Endothelial cell (in vitro differentiated cells): ENCODE measurements at regions not wholly inside any gene's neighbourhood (a gene's known extent, or its start where the extent isn't known, plus 50 kb on each side); places are given as distances from the start of the nearest gene placed in this dataset.

Experiments
- DNase-seq: peaks from one replicate; pipeline ENCODE4 v3.0.0; 2021; ENCODE audit warnings: low spot score
- H3K27ac Mint-ChIP-seq: one replicate; pipeline ENCODE4 v1.8.0; 2021; ENCODE audit warnings: mixed read lengths, inconsistent platforms; ENCODE audit not compliant: unreplicated experiment
- H3K27me3 Mint-ChIP-seq: one replicate; pipeline ENCODE4 v1.8.0; 2021; ENCODE audit warnings: mild to moderate bottlenecking, moderate library complexity, mixed read lengths, inconsistent platforms; ENCODE audit not compliant: unreplicated experiment
- H3K36me3 Mint-ChIP-seq: one replicate; pipeline ENCODE4 v1.8.0; 2021; ENCODE audit warnings: mild to moderate bottlenecking, low read depth, mixed read lengths, inconsistent platforms; ENCODE audit not compliant: unreplicated experiment
- H3K4me1 Mint-ChIP-seq: one replicate; pipeline ENCODE4 v1.8.0; 2021; ENCODE audit warnings: mild to moderate bottlenecking, mixed read lengths, inconsistent platforms; ENCODE audit not compliant: unreplicated experiment
- H3K4me3 Mint-ChIP-seq: one replicate; pipeline ENCODE4 v1.8.0; 2021; ENCODE audit warnings: mild to moderate bottlenecking, mixed read lengths, inconsistent platforms; ENCODE audit not compliant: unreplicated experiment
- H3K9me3 Mint-ChIP-seq: one replicate; pipeline ENCODE4 v1.8.0; 2021; ENCODE audit warnings: mixed read lengths, inconsistent platforms; ENCODE audit not compliant: unreplicated experiment
- TF ChIP-seq, protein P1 (sequence below): fragments of 200-600 bp; sonication (generic); IDR thresholded peaks from one replicate; pipeline ENCODE4 v1.5.0; 2021; ENCODE audit warnings: antibody characterized with exemption; ENCODE audit not compliant: unreplicated experiment

DNA sequence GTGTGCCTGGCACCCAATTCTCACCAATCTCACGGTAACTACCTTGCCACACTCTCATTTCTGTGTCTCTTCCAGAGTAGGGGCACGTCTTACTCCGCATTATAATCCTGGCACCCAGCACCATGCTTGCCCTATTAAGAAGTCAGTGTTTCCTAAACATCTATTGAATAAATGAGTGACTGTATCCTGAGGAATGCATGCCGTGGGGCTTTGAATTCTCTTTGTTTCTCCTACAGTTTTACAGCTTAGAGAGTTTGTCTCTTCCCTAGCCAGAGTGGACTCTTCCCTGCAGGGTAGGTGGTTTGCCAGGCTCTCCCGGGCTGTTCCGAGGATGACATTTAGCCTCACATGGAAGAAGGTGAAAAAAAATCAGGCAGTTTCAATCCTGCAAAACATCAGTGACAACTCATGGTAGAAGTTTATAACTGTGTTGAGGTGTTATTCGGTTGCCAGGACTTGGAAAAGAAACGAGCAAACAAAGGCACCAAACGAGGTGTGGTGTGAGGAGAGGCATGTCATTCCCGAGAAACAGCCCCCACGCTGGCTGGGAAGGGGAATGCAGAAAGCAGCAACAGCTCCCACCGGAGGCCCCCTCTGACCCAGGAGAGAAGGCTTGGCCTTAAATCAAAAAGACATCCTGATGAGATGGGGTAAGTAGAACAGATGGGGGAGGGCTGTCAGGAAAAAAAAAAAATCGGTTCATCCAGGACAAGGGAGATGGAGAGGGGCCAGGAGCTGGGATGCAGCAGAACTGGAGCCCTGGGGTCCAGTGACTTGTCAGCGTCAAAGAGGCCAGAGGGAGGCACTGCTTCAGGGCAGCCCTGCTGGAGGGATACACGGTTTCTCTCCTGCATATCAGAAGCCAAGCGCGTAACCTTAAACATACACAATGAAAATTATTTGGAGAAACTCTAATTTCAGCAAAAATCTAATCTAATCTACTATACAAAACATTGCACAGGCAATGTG lies 168.4 kb upstream of the ARRDC4 start:
- Mint-ChIP-seq H3K27me3 (peaks cover 3% of the 10 kb centered on the region), H3K36me3 (no peaks in the 10 kb centered on the region), H3K9me3 (no peaks in the 10 kb centered on the region), H3K4me1 (no peaks in the 10 kb centered on the region), H3K27ac (no peak overlapping the region), H3K4me3 (no peak overlapping the region)
- TF ChIP-seq, protein P1, sequence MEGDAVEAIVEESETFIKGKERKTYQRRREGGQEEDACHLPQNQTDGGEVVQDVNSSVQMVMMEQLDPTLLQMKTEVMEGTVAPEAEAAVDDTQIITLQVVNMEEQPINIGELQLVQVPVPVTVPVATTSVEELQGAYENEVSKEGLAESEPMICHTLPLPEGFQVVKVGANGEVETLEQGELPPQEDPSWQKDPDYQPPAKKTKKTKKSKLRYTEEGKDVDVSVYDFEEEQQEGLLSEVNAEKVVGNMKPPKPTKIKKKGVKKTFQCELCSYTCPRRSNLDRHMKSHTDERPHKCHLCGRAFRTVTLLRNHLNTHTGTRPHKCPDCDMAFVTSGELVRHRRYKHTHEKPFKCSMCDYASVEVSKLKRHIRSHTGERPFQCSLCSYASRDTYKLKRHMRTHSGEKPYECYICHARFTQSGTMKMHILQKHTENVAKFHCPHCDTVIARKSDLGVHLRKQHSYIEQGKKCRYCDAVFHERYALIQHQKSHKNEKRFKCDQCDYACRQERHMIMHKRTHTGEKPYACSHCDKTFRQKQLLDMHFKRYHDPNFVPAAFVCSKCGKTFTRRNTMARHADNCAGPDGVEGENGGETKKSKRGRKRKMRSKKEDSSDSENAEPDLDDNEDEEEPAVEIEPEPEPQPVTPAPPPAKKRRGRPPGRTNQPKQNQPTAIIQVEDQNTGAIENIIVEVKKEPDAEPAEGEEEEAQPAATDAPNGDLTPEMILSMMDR = no peak
- no peak for DNase-seq

DNA sequence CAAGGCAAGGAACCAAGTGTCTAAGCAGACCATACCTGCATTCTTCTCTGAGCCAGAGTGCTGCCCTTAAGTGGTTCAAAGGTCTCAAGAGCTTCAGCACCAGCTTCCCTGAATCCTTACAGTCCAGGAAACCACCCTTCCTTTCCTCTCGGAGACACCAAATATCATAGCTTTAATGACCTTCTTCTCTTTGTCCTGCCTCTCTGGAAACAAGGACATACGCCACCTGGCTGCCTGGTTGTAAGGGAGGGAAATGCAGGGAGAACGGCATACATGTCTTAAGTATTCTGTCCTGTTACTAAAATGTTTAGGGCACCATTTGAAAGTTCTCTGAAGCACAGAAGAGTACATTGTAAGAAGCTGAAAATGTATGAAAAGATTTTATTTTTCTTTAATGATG lies 155.6 kb upstream of the ARRDC4 start:
- H3K9me3 Mint-ChIP-seq = no peaks in the 10 kb centered on the region
- no peak overlapping the region for H3K27ac Mint-ChIP-seq
- no peaks in the 10 kb centered on the region for H3K4me1 Mint-ChIP-seq
- DNase-seq = no peak
- H3K36me3 Mint-ChIP-seq = no peaks in the 10 kb centered on the region
- TF ChIP-seq, protein P1 = no peak
- no peak overlapping the region for H3K4me3 Mint-ChIP-seq
- H3K27me3 Mint-ChIP-seq = no peaks in the 10 kb centered on the region

- TF ChIP-seq, protein P1 = no peak
- Mint-ChIP-seq H3K4me3 (no peak overlapping the region), H3K4me1 (no peaks in the 10 kb centered on the region), H3K27me3 (no peaks in the 10 kb centered on the region), H3K9me3 (no peaks in the 10 kb centered on the region), H3K36me3 (no peaks in the 10 kb centered on the region), H3K27ac (no peak overlapping the region)
- no peak for DNase-seq
Observed at GRCh38 chr15:97806766-97807165, 153.7 kb upstream of the ARRDC4 start.

- no peak overlapping the region for H3K4me3 Mint-ChIP-seq
- no peaks in the 10 kb centered on the region for H3K27me3 Mint-ChIP-seq
- no peaks in the 10 kb centered on the region for H3K9me3 Mint-ChIP-seq
- H3K4me1 Mint-ChIP-seq = no peaks in the 10 kb centered on the region
- no peak overlapping the region for H3K27ac Mint-ChIP-seq
- H3K36me3 Mint-ChIP-seq = no peaks in the 10 kb centered on the region
- TF ChIP-seq, protein P1 = no peak
- no peak for DNase-seq
Observed at GRCh38 chr15:97815835-97816234, 144.7 kb upstream of the ARRDC4 start.

- Mint-ChIP-seq H3K9me3 (no peaks in the 10 kb centered on the region), H3K27ac (no peak overlapping the region), H3K4me3 (no peak overlapping the region), H3K27me3 (no peaks in the 10 kb centered on the region), H3K4me1 (no peaks in the 10 kb centered on the region), H3K36me3 (no peaks in the 10 kb centered on the region)
- no peak for DNase-seq
- TF ChIP-seq, protein P1 = no peak
Observed at GRCh38 chr15:97817276-97817890, 143.1 kb upstream of the ARRDC4 start.
